ENCODE measurements at regions not wholly inside any gene's neighbourhood (a gene's known extent, or its start where the extent isn't known, plus 50 kb on each side); places are given as distances from the start of the nearest gene placed in this dataset.
"Not testable (repeated sequence)": the region's sequence is repeated elsewhere in the genome, so short reads cannot be mapped to it uniquely, and the experiment has no call there.

DNA sequence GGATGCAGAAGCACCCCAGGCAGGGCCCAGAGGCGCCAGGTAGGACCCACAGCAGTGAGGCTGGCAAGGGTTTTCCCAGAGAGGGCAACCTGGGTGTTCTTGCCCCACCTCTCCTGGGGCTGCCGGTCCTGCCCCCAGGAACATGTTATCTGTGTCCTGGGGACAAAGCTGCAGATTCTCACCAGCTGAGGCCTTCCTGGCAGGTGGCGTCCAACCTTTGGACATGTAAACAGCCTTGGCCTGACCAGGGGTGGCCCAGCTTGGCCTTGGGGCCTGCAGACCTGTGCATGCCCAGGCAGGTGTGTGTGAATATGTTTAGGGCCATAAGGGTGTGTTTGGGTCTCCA lies 101.8 kb upstream of the LARP1 start:
- FAIRE-seq (no peak), DNase-seq (ENCODE audit: low spot score) (no peak)

DNA sequence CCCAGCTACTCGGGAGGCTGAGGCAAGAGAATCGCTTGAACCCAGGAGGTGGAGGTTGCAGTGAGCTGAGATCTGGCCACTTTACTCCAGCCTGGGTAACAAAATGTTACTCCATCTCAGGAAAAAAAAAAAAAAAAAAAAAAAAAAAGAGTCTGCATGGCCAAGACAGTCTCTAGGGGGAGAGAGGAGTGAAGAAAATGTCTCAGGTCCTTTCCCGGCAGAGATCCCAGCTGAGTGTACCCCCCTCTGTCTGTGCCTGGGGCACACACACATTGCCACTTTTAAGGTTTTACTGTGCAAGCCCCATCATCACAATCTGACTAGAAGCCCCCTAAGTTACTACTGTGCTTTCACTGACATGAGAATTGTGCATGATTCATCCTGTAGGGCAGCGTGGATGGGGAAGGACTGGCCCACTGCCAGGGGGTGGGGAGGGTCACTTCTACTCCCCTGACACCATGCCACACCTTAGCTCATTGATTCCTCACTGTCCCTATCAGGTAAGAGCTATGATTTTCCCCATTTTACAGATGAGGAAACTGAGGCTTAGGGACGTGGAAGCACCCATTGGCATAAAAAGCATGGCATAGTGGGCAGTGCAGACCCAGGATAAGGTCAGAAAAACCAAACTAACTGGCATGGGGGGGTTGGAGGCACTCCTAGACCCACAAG lies 102.3 kb upstream of the LARP1 start:
- FAIRE-seq (no peak), DNase-seq (ENCODE audit: low spot score) (no peak)

DNA sequence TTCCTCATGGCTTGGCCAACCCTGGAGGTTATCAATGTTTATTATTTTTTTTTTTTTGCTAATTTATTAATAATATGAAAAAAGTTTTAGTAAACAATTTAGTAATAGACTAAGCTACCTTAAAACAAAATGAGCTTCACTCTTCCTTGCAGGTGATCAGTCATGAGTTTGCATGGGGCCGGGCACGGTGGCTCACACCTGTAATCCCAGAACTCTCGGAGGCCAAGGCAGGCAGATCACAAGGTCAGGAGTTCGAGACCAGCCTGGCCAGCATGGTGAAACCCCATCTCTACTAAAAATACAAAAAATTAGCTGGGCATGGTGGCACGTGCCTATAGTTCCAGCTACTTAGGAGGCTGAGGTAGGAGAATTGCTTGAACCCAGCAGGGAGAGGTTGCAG lies 103.4 kb upstream of the LARP1 start:
- not testable (repeated sequence) for FAIRE-seq; DNase-seq (ENCODE audit: low spot score)

DNA sequence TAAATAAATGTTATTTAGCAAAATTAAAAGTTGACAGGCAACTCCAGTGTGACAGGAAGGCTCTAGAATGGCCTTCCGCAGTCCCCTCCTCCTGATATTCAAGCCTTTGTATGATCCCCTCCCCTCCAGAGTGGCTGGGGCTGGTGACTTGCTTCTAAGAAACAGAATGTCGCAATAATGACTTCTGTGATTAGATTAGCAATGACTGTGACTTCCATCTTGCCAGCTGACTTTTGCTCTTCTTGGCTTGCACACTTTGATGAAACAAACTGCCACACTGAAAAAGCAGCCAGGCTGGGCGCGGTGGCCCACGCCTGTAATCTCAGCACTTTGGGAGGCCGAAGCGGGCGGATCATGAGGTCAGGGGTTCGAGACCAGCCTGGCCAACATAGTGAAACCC lies 106.5 kb upstream of the LARP1 start:
- no peak for DNase-seq (ENCODE audit: low spot score)

DNA sequence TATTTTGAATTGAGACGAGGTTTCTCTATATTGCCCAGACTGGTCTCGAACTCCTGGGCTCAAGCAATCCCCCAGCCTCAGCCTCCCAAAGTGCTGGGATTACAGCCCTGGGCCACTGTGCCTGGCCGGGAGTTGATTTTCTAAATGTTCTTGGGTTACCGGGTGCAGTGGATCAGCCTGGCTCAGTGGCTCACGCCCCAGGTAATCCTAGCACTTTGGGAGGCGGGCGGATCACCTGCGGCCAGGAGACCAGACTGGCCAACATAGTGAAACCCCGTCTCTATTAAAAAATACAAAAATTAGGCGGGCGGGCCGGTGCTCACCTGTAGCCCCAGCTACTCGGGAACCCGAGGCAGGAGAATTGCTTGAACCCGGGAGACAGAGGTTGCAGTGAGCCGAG lies 106.9 kb upstream of the LARP1 start:
- FAIRE-seq (no peak), DNase-seq (ENCODE audit: low spot score) (no peak)

More for the DNA sequence above, 106.5 kb upstream of the LARP1 start:
- no peak for FAIRE-seq

DNA sequence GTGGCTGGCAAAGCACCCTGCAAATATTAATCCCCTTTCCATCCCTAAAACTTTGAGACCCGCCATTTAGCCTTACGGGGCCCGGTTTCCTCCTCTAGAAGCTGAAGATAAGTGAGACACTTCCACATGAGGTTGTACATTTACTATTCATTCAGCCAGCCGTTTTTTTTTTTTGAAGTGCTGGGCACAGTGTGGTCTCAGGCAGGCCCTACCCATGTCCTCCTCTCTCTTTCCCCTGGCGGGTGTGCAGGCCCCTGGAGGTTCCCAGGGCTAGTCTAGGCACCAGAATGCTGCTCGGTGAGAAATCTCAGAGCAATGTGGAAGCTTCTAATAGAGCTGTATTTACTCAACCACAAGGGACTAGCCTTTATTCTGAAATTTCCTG lies 107.4 kb upstream of the LARP1 start:
- no peak for FAIRE-seq
- DNase-seq (ENCODE audit: low spot score) = no peak

DNA sequence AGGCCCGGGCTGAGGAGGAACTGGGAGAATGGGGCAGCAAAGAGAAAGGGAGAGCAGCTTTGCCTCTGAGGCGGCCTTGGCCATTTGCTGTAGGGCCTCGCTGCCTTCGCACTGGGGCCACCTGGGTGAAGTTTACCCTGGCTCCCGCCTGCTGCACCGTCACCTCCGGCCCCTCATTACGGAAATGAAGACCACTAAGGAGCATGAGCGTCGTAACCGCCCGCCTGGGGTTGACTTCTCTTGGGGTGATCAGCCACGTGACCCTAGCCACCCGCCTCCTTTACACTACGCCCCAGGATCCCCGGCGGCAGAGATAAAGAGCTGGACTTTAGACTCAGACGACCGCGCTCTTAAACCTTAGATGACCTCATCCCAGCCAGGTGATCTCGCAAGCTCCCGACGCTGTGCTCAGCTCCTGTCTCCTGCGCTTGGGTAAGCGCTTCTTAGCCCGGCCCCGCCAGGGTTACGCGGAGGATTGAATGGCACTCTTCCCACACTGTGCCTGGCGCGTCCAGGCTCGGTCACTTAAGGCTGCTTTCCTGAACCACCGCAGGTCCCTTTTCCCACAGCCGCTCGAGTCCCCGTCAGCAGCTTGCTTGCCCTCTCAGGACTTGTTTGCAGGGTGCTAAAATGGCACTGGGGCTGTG lies 107.9 kb upstream of the LARP1 start:
- DNase-seq (ENCODE audit: low spot score) = no peak
- FAIRE-seq = no peak

DNA sequence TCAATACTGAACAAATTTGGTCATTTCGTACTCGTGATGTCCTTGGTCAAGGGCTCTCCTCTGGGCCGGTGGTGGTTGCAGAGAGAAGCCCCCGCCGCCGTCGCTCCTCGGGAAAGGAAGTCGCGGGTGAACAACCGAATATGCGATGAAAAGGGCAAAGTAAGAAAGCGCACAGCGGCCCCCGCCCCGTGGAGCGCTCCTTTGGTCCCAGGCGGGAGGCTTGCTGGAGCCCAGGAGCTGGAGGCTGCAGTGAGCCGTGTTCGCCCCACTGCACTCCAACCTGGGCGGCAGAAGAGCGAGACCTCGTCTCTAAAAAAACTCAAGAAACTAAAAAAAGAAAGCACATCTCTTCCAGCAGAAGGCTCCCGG lies 108.4 kb upstream of the LARP1 start:
- no peak for DNase-seq (ENCODE audit: low spot score)

DNA sequence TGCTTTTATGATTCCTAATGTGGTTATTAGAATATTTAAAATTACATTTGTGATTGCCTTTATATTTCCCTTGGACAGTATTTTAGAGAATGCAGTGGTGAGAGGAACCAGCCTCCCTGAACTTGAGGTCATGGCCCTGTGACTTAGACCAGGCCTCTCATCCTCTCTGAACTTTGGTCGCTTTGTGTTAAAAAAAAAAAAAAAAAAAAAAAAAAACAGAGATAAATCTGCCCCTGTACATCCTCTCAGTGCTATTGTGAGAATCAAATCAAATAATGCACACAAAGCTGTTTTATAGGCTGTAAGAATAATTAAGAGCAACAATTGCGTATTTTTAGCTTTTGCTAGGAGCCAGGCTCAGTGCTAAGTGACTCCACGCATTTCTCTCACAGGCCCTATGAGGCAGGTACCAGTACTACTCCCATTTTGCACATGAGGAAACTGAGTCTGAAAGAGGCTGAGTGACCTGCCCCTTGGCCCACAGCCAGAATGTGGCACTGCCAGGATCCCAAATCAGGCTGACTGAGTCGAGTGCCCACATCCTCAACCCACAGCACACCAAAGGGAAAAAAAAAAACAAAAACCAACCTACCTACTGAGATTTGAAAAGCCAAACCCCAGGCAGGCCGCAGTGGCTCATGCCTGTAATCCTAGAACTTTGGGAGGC lies 110.3 kb upstream of the LARP1 start:
- DNase-seq (ENCODE audit: low spot score) (no peak), FAIRE-seq (no peak)

More for the DNA sequence above, 108.4 kb upstream of the LARP1 start:
- FAIRE-seq = no peak

DNA sequence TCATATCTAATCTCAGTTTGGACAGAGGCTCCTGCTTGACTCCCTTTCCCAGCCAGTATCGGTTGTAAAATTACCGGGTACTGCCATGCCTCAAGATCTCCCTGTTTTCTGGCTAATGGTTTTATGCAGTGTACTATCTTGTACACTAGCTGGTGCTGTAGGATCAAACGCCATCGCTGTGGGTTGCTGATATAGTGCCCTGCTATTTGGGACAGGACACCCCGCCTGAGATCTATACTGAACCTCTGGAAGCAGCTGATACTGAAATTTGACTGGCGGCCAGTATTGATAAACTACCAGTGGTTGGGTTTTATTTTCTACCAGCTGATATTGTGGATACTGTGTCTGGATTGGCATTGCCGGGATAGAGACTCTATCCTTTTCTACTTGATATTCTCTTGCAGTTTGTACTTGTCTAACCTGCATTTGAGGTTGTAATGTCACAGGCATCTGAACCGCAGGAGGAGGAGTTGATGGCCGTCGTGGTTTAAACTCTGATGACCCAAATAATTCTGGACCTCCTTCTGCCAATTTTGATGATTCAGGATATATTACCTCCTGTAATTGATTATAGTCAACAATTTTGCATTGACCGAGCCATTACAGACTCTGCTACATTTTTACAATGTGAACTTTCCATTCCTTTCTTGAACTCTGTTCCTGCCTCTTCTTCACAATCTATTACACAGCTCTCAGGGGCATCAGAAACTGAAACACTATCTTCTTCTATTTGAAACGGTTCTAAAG lies 112.5 kb upstream of the LARP1 start:
- DNase-seq (ENCODE audit: low spot score) = no peak

DNA sequence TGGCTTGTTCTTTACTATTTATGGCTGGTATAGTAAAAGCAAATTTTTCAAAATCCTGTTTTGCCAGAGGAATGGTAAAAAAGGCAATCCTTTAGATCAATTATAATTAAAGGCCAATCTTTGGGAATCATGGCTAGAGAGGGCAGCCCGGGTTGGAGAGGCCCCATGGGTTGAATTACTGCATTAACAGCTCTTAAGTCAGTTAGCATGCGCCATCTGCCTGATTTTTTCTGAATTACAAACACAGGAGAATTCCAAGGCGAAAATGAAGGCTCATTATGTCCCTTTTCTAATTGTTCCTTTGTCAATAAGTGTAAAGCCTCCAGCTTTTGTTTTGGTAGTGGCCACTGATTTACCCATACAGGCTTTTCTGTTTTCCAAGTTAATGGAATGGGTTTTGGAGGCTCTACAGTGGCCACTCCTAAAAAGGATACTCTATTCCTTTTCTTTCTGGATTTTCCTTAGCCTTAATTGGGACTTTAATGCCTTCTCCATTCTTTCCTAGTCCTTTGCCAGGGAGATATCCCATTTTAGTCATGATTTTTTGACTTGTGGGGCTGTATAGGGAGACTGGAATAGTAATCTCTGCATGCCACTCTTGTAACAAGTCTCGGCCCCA lies 114.9 kb upstream of the LARP1 start:
- not testable (repeated sequence) for DNase-seq (ENCODE audit: low spot score); FAIRE-seq

More for the DNA sequence above, 112.5 kb upstream of the LARP1 start:
- no peak for FAIRE-seq

DNA sequence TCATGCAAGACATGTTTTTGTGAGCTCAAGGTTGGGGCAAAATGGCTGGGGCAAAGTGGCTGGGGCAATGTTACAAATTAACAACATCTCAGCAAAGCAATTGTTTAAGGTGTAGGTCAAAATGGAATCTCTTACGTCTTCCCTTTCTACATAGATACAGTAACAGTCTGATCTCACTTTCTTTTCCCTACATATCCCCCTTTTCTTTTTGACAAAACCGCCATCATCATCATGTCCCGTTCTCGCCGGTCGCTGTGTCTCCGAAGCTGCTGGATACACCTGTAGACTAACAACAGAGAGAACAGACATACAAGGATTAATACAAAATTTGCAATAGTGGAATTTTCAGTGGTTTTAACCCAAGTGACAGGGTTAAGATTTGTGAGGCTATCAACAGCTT lies 118.4 kb upstream of the LARP1 start:
- not testable (repeated sequence) for FAIRE-seq; DNase-seq (ENCODE audit: low spot score)

DNA sequence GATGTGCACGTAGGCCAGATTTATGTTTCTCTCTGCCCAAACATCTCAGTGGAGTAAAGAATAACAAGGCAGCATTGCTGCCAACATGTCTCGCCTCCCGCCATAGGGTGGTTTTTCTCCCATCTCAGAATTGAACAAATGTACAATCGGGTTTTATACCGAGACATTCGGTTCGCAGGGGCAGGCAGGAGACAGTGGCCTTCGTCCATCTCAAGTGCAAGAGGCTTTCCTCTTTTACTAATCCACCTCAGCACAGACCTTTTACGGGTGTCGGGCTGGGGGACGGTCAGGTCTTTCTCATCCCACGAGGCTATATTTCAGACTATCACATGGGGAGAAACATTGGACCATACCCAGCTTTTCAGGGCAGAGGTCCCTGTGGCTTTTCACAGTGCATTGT lies 118.9 kb upstream of the LARP1 start:
- DNase-seq (ENCODE audit: low spot score); FAIRE-seq: not testable (repeated sequence)

DNA sequence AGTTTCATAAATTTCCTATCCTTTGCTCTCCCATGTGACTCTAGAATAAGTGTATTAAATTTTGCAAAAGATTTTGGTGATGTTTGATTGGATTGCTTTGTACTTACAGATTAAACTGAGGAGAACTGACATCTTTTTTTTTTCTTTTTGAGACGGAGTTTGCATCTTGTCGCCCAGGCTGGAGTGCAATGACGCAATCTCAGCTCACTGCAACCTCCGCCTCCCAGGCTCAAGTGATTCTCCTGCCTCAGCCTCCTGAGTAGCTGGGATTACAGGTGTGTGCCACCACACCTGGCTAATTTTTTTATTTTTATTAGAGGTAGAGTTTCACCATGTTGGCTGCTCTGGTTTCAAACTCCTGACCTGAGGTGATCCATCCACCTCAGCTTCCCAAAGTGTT lies 121.4 kb upstream of the LARP1 start:
- DNase-seq (ENCODE audit: low spot score); FAIRE-seq: not testable (repeated sequence)

DNA sequence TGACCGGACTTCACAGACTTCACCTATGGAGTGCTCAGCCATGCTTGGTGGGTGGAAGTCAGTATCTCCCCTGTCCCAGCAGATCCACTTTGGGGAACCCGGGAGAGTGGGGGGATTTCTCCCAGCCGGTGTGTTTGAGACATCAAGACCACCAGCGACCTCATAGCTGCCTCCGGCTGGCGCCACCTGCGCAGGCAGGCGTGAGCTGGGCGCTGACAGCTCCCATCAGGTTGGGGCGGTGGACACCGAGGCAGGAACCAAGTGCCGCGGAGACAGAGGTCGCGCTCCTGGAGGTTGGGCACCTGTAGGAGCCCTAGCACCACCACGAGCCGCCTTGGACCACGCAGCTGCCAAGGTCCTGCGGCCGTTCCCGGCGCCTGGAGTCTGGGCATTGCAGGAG lies 124.0 kb upstream of the LARP1 start:
- no peak for DNase-seq (ENCODE audit: low spot score)

DNA sequence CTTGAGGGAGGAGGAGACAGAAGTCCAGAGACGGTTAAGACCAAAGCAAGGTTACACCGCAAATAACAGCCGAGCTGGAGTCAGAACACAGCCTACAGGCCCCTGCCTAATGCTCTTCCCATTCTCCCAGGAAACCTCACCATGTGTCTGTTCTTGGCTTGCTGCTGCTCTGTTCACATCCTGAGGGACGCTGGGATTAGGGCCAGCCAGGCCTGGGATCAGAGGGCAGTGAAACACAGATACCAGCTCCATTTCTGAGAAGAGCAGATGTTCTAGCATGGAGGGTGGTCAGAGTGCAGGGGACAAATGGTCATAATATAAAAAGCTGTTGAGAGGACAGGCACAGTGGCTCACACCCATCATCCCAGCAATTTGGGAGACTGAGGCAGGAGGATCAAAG lies 124.8 kb upstream of the LARP1 start:
- no peak for DNase-seq (ENCODE audit: low spot score)
- no peak for FAIRE-seq

More for the DNA sequence above, 124.0 kb upstream of the LARP1 start:
- FAIRE-seq = no peak

DNA sequence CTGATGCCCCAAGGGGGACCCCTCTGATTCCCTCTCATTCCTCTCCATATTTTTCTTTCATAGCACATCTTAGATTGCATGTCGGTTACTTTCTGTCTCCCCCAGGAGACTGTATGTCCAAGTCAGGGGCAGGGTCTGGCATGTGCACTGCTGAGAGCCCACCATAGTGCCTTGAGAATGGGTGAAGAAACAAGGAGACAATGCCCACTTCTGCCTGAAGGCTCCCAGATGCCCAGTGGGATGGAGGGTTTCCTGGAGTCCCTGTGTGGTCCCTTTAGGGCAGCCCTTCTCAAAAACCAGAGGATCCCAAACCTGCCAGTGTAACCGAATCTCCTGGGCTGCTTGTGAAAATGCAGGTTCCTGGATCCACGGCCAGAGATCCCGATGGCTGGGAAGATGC lies 126.5 kb upstream of the LARP1 start:
- FAIRE-seq = no peak
- DNase-seq (ENCODE audit: low spot score) = no peak

DNA sequence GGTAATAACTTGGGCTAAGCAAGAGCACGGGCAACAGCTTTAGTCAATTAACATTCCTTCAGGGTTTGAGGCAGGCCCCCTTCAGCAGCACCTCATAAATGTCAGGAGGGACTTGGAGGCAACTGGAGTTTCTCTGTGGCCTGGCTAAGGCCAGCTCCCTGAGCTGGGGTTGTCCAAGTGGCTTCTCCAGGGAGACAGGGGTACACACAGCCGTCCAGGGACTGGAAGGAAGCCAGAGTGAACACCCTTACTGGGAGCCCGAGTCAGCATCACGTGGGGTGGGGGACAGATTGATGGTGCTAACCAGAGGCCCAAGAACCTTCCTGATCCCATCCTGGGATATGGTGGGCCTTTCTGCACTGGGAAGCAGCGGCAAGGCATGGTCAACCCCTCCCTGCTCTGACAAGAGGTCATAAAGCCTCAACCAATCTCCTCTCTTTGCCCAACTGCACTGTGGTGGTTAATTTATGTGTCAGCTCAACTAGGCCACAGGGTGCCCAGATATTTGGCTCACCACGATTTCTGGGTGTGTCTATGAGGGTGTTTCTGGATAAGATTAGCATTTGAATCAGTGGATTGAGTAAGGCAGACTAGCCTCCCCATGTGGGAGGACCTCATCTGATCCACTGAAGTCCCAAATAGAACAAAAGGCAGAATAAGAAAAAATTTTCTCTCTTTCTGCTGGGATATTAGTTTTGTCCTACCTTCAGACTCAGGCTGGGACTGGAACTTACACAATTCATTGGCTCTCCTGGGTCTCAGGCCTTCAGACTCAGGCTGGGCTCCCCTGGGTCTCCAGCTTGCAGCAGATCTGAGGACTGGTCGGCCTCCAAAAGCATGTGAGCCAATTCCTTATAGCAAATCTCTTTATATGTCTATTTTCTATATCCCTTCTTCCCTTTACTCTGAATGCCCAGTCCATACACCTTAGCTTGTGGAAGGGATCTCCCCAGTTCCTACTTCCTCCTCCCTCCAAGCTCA lies 127.2 kb upstream of the LARP1 start:
- no peak for DNase-seq (ENCODE audit: low spot score)
- FAIRE-seq = no peak

DNA sequence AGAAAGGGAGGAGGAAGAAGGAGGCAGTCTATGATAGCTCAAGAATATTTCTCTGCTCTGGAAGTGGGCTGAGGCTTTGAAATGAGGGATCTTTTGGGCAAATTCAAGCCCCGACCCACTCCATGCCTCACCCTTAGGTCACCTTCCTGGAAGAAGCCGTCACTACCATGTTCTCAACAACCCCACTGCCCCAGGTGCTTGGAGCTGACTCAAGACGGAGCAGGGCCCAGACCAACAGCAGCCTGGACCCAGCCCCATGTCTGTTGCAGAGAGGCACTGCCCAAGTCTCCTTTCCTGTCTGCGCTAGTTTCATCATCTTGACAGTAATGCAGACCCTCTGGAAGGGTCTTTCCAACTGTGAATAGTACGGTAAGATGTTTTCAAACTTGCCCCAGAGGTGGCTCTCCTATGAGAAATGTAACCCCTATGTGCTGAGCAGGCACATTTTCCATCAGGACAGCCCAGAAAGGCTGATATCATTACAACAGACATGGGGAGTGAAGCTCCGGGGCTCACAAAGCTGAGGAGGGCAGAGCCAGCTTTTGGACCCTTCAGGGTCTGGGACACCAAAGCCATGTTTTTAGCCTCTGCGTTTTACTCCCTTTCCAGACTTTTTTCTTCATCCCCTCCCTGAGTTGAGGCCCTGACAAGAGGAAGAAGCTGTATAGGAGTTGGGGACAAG lies 128.2 kb upstream of the LARP1 start:
- no peak for DNase-seq (ENCODE audit: low spot score)
- FAIRE-seq = no peak

DNA sequence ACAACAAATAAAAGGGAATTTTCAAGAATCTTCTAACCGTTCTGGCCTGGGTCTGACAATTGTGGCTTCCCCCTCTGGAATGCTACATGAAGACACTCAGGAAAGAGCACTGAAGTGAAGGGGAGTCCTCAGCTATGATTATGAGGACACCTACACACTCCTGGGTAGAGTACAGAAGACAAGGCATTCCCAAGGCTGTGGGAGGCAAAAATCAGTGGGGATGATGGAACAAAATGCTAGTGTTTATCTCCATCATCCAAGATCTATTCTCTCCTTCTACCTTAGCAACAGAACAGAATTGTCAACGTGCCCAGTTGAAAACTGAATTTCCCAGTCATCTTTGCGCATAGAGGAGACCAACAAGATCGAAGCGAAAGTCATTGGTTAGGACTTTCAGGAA lies 130.1 kb upstream of the LARP1 start:
- FAIRE-seq = no peak

More for the DNA sequence above, 130.1 kb upstream of the LARP1 start:
- DNase-seq (ENCODE audit: low spot score) = no peak
